Fibroblast of skin of scalp (primary cell): ENCODE measurements at regions not wholly inside any gene's neighbourhood (a gene's known extent, or its start where the extent isn't known, plus 50 kb on each side); places are given as distances from the start of the nearest gene placed in this dataset.

Experiments used
- DNase-seq: peaks from one replicate; pipeline ENCODE4 v3.0.0-alpha.2; 2013

DNA sequence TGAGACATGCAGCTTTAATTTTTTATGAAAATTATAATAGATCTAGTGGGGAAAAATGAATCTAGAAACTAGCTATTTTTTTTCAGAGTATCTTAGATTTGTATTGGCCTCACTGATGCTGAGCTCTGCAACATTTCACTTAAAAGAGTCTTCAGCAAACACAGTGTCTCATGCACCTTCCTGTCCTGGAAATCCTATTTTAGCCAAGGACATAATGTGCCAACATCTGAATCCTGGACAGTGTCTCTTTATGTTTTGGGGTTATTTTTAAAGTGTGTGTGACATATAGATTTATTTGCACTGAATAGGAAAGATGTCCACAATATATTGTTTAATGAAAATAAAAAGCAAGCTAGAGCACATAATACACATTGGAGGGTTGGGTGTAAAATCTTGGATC lies 199.1 kb upstream of the FMN2 start:
- no peak for DNase-seq

DNA sequence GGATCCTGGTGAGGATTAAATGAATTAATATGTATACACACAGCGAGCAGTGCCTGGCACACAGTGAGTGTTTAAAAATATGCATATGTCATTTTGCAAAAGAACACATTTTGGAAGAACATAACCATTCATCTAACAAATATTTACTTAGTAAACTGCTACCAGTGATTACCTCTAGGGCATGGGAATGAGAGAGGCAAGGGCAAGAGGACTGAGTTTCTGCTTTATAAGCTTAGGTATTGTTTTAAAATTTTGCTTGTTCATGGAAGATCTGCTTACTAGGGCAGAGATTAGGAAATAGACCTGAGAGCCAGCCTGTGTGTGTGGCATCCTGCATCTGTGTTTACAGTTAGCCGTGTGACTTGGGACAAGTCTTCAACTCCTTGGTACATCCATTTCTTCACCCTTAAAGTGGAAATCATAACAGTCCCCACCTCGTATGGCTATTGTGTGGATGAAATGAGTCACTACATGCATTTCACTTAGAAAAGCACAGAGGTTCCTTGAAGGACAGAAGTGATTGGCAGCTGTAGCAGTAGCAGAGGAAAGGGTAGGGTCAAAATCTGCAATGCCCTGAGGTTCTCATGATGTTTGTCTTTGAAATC lies 198.5 kb upstream of the FMN2 start:
- DNase-seq: no peak

DNA sequence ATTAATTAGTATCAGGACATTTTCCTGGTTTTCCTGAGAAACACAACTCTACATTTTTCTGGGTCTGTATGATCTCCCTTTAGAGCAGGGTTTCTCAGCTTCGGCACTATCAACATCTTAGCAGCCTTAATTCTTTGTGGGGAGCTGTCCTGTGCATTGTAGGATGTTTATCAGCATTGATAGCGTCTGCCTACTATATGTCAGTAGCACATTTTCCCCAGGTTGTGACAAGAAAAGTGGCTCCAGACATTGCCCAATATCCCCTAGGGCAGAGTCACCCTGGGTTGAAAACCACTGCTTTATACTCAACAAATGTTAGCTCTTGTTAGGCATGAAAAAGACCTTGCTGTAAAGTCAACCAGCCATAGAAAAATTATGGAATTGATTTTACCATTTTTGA lies 195.1 kb upstream of the FMN2 start:
- no peak for DNase-seq

DNA sequence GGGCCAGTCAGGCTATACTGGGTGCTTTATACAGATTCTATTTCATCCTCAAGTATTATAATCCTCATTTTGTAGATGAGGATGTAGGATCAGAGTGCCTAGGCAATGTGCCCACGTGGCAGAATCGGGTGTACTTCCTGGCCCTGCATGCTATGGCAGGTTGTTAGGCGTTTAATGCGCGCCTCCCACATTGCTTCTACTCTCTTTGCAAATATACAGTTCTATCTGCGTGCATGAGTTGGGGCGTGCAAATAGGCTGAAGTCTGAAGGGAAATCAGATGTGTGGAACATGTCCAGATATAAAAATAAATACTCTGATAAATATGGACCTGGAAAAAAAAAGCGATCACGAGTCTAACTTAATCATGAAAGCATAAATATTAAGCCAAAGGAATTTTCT lies 194.7 kb upstream of the FMN2 start:
- DNase-seq: no peak

DNA sequence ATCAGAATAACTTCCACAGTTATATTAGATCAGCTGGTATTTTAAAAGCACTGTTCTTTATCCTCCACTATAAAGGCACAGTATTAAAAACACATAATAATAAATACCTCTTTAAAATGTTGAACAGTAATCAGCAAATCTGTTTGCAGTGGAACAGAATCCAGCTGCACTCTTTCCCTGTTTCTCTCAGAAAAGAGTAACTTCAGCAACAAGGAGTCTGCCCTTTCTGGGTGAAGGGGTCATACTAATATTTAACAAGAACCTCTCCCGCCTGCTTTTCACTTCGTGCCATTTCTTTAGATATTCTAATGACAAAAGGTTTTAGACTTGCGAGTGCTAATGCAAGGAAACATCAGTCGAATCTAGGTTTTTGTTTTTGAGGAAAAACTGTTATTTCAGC lies 194.2 kb upstream of the FMN2 start:
- no peak for DNase-seq

DNA sequence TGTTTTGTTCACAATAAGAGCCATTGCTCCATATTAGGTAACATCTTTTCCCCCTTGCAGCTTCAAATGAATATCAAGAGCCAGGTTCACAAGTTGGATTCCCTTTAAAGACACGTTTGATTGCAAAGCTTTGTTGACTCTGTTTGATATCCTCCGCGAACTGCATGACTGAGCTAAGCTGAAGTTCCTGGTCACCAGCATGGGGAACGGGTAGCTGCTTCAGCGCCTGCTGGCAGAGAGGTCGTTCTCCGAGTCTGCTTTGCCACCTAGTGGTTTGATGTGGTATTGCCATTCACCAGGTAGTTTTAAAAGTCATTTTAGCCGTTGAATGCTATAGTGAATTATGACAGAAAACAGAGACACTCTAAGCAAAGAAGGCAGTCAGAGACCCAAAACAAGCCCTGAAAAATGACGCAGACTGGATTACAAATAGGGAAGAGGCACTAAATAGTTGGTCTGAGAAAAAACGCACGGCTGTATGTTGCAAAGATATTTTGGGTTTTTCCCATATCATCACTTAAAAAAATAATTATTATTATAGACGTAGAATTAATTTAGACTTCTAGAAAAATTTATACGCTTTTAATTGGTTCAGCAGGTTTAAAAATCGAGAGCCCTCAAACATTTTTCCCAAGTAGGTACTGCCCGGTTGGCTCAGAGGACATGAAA lies 193.5 kb upstream of the FMN2 start:
- peak; percentile 76 for DNase-seq

DNA sequence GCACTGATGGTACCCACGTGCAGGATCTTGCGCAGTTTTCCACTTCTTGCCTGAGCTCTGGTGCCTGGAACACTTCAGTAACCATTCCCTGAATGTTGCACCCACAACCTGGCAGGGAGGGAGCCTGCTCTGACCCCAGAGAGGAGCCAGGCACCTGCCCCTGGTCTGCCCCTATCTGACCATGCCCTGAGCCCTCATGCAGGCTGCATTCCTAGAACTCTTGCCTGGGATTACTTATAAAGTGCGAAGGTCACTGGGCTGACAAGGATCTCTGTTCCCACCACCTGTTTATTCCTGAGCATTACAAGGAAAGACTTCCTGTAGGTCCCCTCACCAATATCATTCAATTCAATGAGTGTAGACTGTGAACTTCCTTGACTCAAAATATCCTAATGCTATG lies 191.9 kb upstream of the FMN2 start:
- no peak for DNase-seq

DNA sequence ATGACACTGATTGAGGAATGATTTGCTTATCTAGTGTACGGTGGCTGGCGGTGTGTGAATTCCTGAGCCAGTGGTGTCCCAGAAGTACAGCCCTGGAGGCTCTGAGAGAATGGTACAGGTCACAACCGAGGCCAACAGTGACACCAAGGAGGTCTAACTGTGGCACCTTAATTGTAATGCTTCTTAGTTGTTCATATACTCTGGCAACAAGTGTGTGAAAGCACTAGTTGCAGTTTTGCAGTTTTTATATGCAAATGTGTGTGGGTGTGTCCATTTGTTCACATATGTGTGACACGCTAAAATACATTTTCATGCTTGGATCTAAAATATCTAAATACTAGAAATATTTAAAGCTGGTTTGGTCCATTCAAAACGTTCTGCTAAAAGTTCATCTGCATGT lies 185.3 kb upstream of the FMN2 start:
- DNase-seq: no peak

DNA sequence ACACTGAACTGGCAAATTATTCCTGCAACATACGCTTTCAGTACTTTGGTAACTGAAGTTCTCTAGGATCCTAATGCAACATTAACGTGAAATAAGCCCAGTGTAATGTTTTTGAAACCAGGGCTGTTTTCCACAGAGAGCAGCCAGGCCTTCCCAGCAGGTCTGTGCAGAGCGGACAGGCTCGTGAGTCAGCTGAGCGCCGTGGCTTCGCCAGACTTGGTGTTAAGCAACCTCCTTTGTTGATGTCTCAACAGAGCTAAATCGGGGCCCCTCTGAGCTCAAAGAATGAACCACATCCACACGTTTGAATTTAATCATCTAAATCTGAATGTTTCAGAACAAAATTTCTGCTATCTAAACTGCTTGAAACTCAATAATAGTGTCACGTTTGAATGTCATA lies 181.8 kb upstream of the FMN2 start:
- peak; percentile 70 for DNase-seq

DNA sequence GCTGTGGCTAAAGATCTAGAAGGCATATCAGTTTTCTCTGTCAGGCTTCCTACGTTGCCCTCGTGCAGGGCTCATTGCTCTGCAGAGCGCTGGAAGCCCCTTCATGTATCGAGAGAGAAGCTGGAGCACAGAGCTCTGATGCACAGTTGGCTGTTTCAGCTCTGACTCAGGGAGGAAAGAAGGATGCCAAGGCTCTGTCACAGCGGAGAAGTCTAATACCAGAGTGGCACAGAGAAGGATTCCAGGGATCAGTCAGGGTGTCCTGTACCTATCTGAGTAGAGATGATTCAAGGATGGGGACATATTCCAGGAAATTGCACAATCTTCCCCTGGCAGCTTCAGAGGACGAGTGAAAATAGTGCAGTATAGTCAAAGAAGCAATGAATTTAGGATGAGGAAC lies 179.2 kb upstream of the FMN2 start:
- peak; percentile 67 for DNase-seq

DNA sequence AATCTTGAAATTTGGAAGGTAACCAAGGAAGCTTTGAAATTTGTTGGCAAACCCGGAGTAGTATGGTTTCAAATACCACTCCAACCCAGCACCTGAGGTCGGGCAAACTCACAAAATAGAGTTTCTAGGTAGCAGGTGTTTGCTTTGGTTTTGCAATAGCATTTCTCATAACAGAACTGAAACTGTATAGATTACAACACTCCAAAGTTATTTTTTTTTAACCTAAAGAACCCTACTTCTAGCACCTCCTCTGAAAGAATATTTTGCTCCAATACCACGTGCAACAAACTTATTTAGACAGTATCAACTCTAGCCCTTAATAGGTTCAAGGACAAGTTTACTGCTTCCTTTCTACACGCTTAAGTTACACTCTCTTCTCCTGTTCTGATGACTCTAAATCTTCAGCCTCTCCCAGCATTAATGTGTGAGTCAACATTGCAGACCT lies 178.5 kb upstream of the FMN2 start:
- no peak for DNase-seq

DNA sequence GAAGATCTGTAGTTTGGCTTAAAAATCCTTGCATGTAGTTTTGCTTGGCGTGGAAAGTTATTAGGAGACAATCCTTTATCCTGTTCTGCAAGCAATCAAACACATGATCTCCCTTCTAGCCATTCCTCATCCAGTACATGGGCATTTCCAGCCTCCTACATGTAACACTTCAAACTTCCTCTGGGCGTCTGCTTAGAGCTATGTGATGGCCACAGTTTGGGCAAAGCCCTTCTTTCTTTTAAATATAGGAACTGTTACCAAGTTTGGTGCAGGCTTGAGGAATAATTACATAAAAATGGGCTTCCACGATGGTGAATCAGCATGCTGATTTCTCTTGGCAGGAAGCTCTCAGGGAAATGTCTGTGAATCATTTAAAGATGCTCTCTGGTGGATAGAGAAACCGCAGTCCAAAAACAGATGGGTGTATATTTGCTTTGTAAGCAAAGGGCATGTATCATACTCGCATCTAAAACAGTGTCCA lies 176.9 kb upstream of the FMN2 start:
- peak; percentile 96 for DNase-seq

DNA sequence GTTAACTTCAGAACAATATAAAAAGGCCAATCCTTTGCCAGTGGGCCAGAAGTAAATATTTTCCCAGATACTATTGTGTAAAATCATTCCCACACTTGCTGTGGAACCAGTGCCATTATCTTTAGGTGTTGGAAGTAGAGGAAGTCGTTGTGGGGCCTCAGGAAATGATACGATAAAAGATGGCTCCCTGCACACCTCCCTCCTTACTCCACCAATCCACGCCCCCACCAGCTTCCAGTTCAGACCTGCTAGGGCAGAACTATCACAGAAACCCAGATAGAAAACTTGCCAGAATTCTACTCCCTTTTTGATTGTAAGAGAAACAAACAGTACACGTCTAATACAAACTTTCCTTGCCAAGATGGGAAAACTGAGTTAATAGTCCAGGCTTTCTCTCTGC lies 173.0 kb upstream of the FMN2 start:
- no peak for DNase-seq

DNA sequence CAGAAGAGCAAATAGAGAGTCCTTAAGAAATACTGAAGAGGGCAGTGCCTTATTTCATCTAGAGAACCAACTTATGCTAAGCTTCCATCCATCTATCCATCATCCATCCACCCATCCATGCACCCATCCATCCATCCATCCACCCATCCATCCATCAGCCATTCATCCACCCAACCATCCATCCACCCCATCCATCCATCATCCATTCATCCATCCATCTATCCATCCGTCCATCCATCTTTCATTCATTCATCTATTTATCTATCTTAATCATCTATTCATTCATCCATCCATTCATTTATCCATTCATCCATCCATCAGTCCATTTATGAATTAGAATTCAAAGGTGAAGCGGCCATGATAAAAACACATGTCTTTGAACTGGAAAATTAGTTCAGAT lies 171.5 kb upstream of the FMN2 start:
- no peak for DNase-seq

DNA sequence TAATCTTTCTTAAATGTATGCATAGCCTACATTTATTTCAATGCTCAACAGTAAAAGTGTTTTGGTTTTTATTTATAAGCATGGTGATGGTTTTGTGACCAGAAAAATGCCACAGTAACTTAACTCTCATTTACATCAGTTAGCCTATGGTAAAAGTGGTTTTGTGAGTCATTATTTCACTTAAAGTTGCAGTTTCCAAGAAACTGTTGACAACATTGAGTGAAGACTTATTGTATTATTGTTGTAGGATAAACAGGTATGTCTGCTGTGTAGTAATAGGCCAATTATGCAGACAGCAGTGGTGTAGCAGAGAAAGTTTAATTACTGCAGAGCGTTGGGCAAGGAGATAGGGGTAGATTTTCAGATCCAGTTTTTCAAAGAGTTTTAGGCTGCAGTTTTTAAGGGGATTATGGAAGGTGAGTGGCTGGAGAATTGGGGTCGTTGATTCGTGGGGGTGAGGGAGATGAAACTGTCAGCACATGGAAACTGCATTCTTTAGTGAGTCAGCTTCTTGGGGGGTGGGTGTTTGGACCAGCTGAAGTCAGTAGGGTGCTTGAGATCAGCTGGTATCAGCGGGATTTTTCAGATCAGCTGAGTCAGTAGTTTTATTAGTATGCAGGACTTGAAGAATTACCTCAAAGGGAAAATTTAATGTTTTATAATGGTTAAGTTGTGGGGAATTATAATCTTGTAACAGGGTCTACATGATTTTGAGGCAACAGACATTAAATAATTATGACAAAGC lies 168.7 kb upstream of the FMN2 start:
- peak; percentile 39 for DNase-seq

DNA sequence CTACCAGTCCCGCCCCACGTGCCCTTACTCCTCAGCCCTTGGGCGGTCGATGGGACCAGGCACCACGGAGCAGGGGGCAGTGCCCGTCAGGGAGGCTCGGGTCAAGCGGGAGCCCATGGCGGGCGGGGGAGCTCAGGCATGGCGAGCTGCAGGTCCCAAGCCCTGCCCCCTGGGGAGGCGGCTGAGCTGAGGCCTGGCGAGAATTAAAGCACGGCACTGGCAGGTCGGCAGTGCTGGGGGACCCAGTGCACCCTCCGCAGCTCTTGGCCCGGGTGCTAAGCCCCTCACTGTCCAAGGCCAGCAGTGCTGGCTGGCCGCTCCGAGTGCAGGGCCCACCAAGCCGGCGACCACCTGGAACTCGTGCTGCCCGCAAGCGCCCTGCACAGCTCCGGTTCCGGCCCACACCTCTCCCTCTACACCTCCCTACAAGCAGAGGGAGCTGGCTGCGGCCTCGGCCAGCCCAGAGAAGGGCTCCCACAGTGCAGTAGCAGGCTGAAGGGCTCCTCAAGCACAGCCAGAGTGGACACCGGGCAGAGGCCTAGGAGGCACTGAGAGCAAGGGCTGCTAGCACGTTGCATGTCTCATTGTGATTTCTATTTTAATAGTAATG lies 166.8 kb upstream of the FMN2 start:
- no peak for DNase-seq

DNA sequence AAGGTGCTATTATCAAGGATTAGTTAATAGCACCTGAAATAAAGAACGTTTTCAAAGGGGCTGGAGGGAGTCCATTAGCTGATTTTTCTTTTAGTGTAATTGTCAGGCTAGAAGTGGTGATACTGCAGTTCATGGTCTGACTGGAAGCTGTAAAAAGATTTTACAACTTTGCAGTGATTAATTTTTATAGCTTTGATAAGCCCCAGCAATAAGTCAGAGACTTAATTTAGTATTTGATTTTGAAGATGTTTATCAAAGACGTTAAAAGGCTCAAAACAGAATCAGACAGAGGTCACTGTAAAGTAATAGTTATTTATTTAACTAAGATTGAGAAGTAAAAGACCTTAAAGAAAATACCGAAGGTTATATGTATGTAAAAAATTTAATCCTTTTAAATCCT lies 165.5 kb upstream of the FMN2 start:
- DNase-seq: no peak

DNA sequence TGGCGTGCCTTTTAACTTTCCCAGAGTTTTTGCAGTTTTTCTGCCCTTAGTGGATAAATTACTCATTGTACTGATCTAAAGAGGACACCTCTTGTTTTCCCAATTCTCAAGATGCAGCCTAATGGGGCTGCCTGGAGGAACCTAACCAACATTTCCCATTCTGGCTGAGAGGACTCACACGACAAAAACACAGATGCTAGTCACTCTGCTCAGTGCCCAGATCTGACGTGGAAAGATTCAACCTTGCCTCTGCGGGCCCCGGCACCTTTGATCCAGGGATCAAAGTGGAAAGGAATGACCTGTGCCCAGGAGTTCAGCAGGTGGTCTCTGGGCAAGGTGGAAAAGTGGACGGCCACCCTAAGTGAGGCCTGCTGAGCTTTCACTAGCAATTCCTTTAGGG lies 162.4 kb upstream of the FMN2 start:
- DNase-seq: no peak

DNA sequence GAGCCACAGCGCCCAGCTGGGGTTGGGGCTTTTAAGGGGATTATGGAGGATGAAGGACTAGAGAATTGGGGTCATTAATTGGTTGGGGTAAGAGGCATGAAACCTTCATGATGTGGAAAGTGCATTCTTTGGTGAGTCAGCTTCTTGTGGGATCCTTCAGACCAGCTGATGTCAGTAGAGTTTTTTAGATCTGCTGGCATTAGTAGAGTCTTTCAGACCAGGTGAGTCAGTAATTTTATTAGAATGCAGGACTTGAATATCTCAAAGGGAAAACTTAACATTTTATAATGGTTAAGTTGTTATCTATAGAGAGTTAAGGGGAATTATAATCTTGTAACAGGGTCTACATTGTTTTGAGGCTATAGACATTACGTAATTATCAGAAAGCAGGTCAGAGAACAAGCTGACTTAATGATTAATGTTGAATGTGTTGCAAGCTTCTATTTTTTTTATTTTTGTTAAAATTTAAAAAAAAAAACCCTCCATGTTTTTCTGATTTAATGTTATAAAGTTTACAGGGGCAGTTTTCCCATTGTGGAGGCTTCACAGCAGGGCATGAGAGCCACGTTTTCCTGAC lies 160.9 kb upstream of the FMN2 start:
- DNase-seq: no peak

DNA sequence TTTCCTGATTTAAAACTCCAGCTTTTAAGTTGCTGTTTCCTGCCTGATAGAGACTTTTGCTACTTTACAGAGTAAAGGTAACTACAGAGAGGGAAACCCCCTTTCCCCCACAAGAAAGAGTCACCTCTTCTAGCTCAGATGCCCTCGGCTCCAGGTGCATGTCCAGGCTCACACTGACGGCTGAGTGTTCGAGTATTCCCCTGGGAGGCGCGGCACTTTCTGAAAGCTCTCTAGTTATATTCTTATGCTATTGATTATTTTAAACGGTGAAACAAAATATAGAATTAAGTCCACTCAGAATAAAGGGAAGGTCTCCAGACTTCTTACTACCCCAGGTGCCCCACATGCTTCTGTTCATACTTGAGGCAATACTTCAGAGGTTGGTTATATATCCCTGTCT lies 160.3 kb upstream of the FMN2 start:
- no peak for DNase-seq

DNA sequence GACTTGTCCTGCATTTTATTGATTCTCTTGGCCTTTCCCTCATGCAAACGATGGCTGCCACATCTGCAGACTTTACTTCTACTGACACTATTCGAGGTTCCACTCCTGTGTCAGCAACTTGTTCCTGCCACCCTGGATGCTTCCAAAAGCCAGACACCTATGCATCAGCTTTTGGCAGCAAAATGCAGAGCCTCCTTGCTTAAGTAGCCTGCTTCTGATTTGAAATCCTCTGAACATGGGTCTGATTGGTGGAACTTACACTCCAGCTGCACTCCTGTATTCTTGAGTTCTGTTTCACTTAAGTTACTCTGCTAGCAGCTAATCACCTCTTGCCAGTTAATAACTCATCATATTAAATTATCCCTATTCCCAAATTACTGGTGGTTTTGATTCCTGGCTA lies 152.1 kb upstream of the FMN2 start:
- DNase-seq: no peak

DNA sequence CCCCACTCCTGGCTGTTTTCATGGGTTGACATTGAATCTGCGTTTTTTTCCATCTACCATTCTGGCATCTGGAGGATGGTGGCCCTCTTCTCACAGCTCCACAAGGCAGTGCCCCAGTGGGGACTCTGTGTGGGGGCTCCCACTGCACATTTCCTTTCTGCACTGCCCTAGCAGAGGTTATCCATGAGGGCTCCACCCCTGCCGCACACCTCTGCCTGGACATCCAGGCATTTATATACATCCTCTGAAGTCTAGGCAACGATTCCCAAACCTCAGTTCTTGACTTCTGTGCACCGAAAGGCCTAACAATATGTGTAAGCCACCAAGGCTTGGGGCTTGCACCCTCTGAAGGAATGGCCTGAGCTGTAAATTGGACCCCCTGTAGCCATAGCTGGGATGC lies 147.9 kb upstream of the FMN2 start:
- DNase-seq: no peak

DNA sequence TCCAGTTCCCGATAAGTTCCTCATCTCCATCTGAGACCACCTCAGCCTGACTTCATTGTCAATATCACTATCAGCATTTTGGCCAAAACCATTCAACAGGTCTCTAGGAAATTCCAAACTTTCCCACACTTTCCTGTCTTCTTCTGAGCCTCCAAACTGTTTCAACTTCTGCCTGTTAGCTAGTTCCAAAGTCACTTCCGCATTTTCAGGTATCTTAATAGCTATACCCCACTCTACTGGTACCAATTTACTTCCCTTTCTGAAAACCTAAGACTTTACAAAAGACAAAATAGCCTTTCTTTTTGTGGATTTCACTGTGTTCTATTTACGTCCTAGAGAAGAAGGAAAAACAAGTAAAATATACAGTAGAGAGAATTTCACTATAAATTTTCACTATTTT lies 147.0 kb upstream of the FMN2 start:
- no peak for DNase-seq
